ENCODE measurements at regions not wholly inside any gene's neighbourhood (a gene's known extent, or its start where the extent isn't known, plus 50 kb on each side); places are given as distances from the start of the nearest gene placed in this dataset.

GRCh38 chr19:32012206-32012605 lies 333.2 kb upstream of the ZNF507 start:
- no peak overlapping the region for H3K4me3 ChIP-seq
- ATAC-seq = no peak
- H3K9me3 ChIP-seq = no peaks in the 10 kb centered on the region
- H3K27me3 ChIP-seq = no peaks in the 10 kb centered on the region
- H3K4me1 ChIP-seq = no peaks in the 10 kb centered on the region
- intact Hi-C loops (cut with DNase I) = no loop called here
- TF ChIP-seq, protein P1, sequence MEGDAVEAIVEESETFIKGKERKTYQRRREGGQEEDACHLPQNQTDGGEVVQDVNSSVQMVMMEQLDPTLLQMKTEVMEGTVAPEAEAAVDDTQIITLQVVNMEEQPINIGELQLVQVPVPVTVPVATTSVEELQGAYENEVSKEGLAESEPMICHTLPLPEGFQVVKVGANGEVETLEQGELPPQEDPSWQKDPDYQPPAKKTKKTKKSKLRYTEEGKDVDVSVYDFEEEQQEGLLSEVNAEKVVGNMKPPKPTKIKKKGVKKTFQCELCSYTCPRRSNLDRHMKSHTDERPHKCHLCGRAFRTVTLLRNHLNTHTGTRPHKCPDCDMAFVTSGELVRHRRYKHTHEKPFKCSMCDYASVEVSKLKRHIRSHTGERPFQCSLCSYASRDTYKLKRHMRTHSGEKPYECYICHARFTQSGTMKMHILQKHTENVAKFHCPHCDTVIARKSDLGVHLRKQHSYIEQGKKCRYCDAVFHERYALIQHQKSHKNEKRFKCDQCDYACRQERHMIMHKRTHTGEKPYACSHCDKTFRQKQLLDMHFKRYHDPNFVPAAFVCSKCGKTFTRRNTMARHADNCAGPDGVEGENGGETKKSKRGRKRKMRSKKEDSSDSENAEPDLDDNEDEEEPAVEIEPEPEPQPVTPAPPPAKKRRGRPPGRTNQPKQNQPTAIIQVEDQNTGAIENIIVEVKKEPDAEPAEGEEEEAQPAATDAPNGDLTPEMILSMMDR (IDR thresholded peaks at IDR 0.05) = no peak
- no peak for DNase-seq
- H3K27ac ChIP-seq = no peak overlapping the region
- H3K36me3 ChIP-seq = no peaks in the 10 kb centered on the region

- intact Hi-C loops (cut with DNase I) = no loop called here
- Histone ChIP-seq H3K27ac (no peak overlapping the region), H3K4me1 (no peaks in the 10 kb centered on the region), H3K4me3 (no peak overlapping the region), H3K36me3 (no peaks in the 10 kb centered on the region), H3K27me3 (no peaks in the 10 kb centered on the region), H3K9me3 (no peaks in the 10 kb centered on the region)
- TF ChIP-seq, protein P1 (IDR thresholded peaks at IDR 0.05) = no peak
- DNase-seq = no peak
- no peak for ATAC-seq
Measured at GRCh38 chr19:32012886-32013631, 332.4 kb upstream of the ZNF507 start.

DNA sequence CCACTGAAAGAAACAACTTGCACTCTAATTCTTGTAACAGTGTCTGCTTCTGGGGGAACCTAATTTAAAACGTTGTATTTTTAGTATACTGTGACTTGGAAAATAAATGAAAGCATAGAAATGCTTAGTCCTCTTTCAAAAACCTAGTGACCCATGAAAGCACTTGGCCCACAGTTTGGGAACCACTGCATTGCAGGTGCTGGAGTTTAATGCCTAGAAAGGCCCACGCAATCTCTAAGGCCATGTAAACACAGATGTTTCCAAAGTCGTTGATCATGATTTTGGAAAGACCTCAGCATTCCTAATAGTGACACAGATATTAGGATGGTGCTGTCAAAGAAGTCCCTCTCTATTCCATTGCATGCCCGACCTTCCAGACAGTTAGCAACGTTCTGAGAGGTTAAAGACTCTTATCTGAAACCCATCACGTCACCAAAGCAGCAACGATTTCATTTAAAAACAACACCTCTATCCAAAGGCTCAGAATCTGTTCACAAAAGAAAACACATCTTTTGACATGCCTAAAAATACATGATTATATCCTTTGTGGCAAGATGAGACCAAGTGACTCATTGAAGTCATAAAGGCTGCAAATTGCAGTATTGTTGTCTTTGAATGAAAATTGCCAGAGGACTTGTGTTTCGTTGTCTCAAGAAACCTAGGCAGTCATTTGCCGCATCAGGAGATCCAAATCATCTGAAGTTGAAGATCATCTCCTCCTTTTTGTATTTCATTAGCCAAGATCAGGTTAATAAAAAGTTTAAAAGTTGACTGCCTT lies 328.0 kb upstream of the ZNF507 start:
- no peaks in the 10 kb centered on the region for H3K36me3 ChIP-seq
- H3K4me3 ChIP-seq = no peak overlapping the region
- TF ChIP-seq, protein P1 (IDR thresholded peaks at IDR 0.05) = no peak
- H3K27me3 ChIP-seq = no peaks in the 10 kb centered on the region
- no peak for ATAC-seq
- no peaks in the 10 kb centered on the region for H3K4me1 ChIP-seq
- no peak for DNase-seq
- H3K27ac ChIP-seq = no peak overlapping the region
- intact Hi-C loops (cut with DNase I) = no loop called here
- H3K9me3 ChIP-seq = peaks cover 0 to 10% of the 10 kb centered on the region in 2 donors

DNA sequence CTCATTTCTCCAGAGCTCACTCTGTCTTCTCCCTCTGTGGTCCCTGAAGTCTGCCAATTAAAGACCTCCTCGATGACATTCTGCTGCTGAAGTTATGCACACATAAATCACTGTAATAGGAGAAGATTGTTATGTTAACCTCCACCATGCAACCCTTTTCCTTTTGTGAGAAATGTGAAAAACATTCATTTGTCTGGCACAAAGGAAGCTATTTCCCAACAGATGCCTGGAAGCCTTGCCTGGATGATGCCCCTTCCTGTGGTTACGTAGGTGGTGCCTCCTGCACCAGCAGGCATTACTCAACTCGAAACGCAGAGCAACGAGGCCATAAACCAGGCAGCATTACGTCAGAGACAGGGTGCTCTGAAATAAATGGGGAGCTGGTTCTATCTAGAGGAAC lies 327.4 kb upstream of the ZNF507 start:
- Histone ChIP-seq H3K4me1 (no peaks in the 10 kb centered on the region), H3K9me3 (peaks cover 0 to 10% of the 10 kb centered on the region in 2 donors), H3K4me3 (no peak overlapping the region), H3K27ac (no peak overlapping the region), H3K36me3 (no peaks in the 10 kb centered on the region), H3K27me3 (no peaks in the 10 kb centered on the region)
- TF ChIP-seq, protein P1 (IDR thresholded peaks at IDR 0.05) = no peak
- intact Hi-C loops (cut with DNase I) = no loop called here
- ATAC-seq (no peak), DNase-seq (no peak)

GRCh38 chr19:32020538-32020937 lies 324.9 kb upstream of the ZNF507 start:
- intact Hi-C loops (cut with DNase I) = no loop called here
- ATAC-seq (no peak), DNase-seq (no peak)
- TF ChIP-seq, protein P1 (IDR thresholded peaks at IDR 0.05) = no peak
- Histone ChIP-seq H3K4me1 (no peaks in the 10 kb centered on the region), H3K4me3 (no peak overlapping the region), H3K36me3 (no peaks in the 10 kb centered on the region), H3K27me3 (no peaks in the 10 kb centered on the region), H3K9me3 (peaks cover 0 to 10% of the 10 kb centered on the region in 2 donors), H3K27ac (no peak overlapping the region)
